Mammary epithelial cell (primary cell): ENCODE measurements at regions not wholly inside any gene's neighbourhood (a gene's known extent, or its start where the extent isn't known, plus 50 kb on each side); places are given as distances from the start of the nearest gene placed in this dataset.

Source experiments
- CTCF ChIP-seq, 2 donors: IDR thresholded peaks in 1 of 2; conservative IDR thresholded peaks in 1 of 2; 2 replicates each; pipeline ENCODE4 v1.5.1; 2011 to 2012; ENCODE audit warnings: inconsistent platforms in 2 of 2, low read length in 2 of 2, mild to moderate bottlenecking in 2 of 2, control low read depth in 1 of 2, low read depth in 1 of 2; ENCODE audit not compliant: insufficient read depth in 1 of 2; ENCODE audit errors: extremely low read depth in 1 of 2
- EZH2 ChIP-seq: IDR thresholded peaks from 2 replicates; pipeline ENCODE4 v1.6.1; 2012; ENCODE audit warnings: low read length, inconsistent platforms, borderline replicate concordance

GRCh38 chr5:167555565-167556166 is 735.8 kb upstream of the WWC1 start:
- TF ChIP-seq CTCF (conservative IDR thresholded peaks at IDR 0.05 in 1 of 2, IDR thresholded peaks at IDR 0.05 in 1 of 2; ENCODE audit: extremely low read depth in 1 of 2, insufficient read depth in 1 of 2, low read depth in 1 of 2, low read length in 2 of 2) (no peak), EZH2 (no peak)
